HG02938 (cell line): ENCODE measurements at regions not wholly inside any gene's neighbourhood (a gene's known extent, or its start where the extent isn't known, plus 50 kb on each side); places are given as distances from the start of the nearest gene placed in this dataset.
A peak's percentile ranks its signal among the peaks of the same experiment; 100 is the strongest.

Experiments used
- ATAC-seq: cut with Tn5 transposase; IDR thresholded peaks from one replicate; pipeline ENCODE4 v1.9.1; 2021; ENCODE audit warnings: mild to moderate bottlenecking, moderate library complexity; ENCODE audit not compliant: unreplicated experiment

DNA sequence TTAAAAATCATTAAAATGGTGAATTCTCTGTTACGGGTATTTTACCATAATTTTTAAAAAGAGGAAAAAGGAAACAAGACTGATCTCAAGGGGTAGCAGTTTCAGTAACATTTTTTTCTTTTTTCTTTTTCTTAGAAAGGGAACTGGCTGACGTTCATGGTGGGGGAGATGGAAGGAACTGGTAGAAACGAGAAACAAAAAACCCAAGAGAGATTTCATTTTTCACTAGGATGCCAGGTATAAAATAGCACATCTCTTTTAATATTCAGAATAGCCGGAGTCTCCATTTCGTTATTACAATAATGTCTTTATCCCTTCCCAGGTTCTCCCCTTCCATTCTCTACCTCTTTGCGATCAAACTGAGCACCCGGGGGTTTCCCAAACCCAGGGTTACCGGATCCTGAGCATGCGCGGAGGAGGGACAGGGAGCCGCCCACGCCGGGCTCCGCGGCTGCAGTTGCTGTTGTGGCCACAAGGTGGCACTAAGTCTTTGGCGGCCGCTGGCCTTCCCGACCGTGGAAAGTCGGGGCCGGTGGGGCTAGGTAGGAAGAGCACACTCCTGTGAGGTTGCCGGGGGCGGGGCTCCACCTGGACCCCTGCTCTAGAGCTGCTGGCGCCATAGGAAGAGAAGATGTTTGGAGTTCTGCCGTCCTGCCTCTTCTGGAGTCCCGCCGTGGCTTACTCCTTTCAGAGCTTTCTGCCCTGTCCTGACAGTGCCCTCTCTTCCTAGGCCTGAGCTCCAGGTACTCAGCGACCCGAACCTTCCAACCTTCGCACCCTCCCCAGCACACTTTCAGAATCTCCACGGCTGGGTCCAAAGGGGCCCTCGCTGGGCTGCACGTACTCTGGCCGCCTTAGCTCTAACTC lies 146.8 kb downstream of the SH3BGRL2 start:
- ATAC-seq, result peak; percentile 79

DNA sequence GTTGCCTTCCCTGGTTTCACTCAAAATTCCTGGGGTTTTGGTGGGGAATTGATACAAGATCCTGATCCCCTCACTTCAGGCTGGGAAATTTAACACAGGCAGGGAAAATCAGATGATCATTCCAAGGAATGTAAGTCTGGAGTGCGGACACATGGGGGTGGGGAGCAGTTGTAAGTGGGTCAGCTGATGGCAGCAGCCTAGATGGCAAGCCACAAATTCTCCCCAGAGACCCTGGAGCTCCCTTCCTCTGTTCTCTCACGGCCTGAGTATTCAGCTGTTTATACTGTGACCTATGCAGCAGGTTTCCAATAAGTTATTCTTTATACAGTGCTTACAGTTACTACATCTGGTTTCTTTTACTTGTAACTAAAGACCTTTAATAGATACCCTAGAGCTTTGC lies 144.9 kb downstream of the SH3BGRL2 start:
- no peak for ATAC-seq

DNA sequence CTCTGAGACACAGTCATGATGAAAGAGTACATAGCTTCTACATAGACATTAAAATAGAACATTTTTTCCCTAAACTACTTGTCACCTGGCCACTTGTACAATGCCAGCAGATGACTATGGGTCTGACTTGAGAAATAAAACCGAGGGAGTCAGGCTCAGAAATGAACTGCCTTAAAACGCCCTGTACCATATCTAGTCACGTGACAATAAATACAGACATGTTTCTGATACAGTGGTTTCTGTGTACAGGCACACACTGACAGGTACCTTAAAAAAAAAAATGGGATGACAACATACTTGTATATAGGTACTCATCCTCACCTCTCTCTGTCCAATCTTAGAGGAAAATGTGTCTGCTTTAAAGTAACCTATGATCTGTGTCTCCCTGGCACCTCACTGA lies 144.1 kb downstream of the SH3BGRL2 start:
- no peak for ATAC-seq

DNA sequence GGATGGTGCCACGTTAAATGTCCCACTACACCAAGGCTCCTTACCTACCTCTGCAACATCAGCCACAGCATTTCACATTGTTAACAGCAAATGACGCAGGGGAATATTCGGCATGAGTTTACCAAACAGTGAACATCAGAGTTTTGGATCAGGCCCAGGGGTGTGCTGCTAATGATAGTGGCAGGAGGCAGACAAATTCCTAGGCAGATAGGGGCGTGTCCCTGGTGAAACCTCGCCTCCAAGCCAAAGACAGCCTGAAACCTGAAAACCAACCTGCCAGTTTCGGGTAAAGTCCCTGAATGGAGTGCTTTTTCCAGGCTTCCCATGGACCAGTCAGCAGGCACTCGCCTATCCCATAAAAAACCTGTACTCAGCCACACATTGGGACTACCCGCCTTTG lies 133.6 kb downstream of the SH3BGRL2 start:
- no peak for ATAC-seq

DNA sequence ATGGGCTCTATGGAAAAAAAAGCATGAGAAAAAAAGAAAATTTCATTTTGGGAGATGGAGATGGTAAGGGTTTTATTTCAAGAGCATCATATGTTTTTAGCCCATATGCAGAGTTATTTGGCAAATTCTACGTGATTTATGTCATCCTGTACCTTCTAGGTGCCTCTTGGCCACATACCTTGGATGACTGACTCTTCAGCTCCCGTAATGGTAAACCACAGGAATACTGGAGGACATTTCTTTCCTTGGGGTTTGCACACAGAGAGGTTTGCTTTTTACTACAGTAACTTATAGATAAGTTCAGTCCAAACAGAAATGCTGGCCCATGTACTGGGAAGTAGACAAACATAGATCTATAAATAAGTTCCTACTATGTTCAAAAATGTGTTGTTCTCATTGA lies 132.2 kb downstream of the SH3BGRL2 start:
- no peak for ATAC-seq

DNA sequence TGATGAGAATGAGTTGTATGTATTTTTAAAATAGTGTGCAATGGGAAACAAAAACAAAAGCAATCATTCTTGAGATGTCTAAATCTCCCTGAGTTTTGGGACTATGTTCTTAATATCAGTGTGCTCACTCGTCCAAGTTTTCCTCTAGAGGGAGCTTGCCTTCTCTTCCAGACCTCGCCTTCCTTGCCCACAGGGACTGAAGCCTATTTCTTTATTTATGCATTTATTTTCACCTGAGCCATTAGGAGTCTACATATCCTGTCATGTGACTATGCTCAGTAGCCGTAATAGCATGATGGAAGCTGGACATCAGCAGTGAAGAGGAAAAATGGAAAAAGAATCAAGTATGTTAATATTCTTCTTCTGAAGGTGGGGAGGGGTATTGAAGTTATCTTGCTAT lies 131.2 kb downstream of the SH3BGRL2 start:
- ATAC-seq, result no peak

DNA sequence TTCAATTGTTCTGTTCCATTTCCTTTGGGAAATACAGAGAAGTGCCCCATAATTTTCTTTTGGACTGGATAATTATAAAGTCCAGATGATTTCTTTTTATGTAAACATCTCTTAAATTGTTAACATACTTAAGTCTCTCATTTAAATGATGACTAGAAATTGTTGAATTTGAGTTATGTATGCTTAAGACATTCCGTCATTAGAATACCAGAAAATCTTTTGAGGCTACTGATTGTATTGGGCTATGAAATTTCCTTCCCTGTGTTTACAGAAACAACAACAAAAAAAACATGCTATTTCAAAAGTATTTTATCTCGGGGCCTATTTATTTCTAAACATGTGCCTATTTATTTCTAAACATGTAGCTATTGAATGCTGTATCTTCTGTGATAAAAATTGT lies 125.4 kb downstream of the SH3BGRL2 start:
- no peak for ATAC-seq

DNA sequence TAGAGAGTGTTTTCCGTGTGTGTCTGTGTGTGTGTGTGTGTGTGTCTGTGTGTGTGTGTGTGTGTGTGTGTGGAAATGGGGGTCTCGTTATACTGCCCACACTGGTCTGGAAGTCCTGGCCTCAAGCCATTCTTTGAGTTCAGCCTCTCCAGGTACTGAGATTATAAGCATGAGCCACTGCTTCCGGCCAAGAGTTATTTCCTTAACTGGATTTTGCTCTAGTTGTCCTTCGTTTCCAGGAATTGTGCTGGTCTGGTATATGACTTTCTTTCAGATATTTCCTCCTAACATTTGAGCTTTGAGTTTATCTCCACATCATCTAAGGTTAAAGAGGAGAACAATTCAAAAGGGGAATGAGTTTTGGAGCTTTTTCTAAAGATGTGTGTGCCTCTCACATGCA lies 124.8 kb downstream of the SH3BGRL2 start:
- no peak for ATAC-seq
